Retinal pigment epithelial cell (primary cell): ENCODE measurements at regions not wholly inside any gene's neighbourhood (a gene's known extent, or its start where the extent isn't known, plus 50 kb on each side); places are given as distances from the start of the nearest gene placed in this dataset.

Source experiments
- DNase-seq: peaks from one replicate; pipeline ENCODE4 v3.0.0-alpha.2; 2010; ENCODE audit warnings: low read depth
- H3K4me3 ChIP-seq: 2 replicates; pipeline ENCODE4 v1.5.1; 2011; ENCODE audit warnings: mild to moderate bottlenecking, low read length, control low read depth, moderate library complexity
- CTCF ChIP-seq: conservative IDR thresholded peaks from 2 replicates; pipeline ENCODE4 v1.5.1; 2011; ENCODE audit warnings: low read depth, low read length, control low read depth, inconsistent platforms

DNA sequence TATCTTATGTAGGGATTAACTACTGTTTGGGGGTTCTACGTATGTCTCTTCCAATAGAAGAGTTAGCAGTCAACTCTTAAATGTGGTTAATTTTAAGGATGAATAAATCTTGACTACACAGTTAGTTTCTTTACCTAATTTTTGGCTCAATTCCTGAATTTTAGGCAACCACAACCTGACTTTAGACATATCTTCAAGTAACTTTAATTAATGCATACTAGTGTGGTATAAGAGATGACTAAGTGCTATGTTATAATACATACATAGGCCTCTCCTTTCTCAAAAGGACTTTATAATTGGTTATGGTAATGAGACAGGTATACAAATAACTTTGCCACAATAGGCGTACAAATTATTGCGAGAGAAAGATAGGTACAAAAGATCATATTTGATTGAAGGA lies 312.0 kb downstream of the IRS1 start:
- no peak for DNase-seq
- no peak overlapping the region for H3K4me3 ChIP-seq
- TF ChIP-seq CTCF, result no peak

DNA sequence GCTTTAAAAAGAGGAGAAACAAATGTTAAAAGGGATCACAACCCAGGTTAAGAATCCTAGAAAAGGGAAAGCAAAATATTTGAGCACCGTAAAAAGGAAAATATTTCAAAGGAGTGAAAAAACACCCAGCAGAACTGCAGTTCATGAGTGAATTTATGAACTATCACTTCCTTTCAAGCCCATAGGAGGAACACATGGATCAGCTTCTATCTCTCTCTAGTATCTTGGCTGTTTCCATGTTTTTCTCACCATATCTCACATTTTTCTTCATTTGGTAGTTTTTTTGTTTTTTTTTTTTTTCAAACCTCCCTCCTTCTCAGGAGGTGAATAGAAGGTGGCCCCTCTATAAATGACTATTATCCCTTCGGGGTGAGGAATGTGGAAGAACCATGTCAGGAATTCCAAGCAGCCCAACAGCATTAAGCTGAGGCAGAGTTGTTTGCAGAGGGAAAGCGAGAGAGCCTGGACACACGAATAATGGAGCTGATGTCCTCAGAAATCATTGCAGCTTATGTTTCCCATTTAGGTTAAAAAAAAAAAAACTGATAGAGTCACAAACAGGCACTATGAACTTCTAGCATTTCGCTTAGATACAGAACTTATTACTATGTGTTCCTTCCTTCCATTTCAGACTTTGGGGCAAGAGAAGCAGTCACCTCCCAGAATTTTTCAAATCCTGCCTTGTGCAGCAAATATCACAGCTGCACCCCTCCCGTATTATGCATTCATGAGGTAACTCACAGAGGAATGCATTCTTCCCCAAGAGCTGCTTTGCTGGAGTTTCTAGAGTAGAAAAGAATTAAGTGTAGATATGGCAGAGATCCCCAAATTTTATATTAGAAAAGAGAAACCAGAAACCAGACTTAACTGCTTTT lies 315.6 kb downstream of the IRS1 start:
- peak; percentile 76 for DNase-seq
- no peak for TF ChIP-seq CTCF
- H3K4me3 ChIP-seq, result peak overlapping the region; percentile 14

GRCh38 chr2:226483143-226483542 lies 316.5 kb downstream of the IRS1 start:
- H3K4me3 ChIP-seq, result no peak overlapping the region
- no peak for DNase-seq
- TF ChIP-seq CTCF, result no peak

DNA sequence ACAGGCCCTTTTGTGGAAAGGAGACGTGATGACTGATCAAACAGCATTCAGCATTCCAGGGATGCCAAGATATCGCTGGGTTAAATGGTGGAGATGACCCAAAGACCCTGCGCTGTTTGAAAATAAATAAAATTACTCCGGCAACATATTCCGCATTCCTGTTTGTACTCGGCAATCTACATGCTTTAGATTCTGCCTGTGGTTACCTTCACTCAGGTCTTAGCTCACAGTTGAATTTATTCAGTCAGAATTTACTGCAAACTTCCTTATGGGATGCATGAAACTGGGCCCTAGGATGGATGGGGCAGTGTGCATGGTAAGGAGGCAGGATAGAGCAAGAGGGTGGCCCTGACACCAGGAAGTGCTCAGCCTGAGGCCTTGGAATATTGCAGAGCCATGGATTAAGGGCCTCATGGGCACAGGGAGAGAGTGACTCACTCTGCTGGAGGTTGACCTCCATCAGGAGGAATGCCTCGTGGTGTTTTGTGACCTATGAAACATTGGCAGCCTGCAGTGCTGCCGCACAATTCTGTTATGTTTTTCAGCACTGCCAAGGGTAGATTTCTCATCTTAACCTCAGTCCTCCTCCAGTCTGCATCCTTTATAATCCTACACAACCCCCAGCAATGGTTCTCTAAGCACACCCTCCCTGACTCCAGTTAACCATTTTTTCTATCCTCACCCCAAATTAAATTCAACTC lies 321.4 kb downstream of the IRS1 start:
- TF ChIP-seq CTCF, result no peak
- peak; percentile 99 for DNase-seq
- no peak overlapping the region for H3K4me3 ChIP-seq

DNA sequence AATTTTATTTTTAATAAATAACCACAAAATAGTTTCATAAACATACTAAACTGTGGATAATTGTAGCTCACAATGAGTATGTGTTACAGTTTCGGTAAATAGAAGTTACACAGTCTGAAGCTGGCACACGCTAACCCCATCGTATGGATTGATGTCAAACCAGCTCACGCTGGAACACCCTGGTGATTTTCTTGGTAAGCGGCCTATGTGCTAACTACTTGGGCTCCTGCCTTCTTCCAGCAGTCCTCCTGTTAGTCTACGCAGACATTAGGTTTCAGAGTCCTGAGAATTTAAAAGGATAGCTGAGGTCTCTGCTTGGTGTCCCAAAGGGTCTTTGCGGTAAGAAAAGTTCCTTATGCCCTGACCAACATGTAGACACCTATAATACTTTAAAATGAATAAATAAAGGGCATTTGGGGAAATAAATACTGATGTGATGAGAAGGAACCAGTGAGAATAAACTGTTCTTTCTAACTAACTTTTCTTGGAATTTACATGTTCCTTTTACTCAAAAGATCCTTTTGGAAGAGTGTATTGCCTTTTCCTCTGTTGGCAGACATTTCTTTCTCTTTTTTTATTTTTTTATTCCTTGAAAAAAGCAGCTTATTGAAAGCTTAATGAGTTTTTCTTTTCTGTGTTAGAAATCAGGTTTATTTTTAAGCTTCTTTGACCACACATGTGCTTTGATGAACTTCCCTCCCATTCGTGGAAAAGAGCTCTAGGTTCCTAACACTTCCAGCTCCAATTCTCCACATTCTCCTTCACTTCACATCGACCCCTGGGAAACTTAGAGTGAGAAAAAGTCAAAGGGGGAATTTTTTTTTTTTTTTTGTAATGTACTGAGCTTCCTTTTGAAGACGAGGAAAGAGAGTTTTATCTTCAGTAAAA lies 322.2 kb downstream of the IRS1 start:
- no peak for TF ChIP-seq CTCF

DNA sequence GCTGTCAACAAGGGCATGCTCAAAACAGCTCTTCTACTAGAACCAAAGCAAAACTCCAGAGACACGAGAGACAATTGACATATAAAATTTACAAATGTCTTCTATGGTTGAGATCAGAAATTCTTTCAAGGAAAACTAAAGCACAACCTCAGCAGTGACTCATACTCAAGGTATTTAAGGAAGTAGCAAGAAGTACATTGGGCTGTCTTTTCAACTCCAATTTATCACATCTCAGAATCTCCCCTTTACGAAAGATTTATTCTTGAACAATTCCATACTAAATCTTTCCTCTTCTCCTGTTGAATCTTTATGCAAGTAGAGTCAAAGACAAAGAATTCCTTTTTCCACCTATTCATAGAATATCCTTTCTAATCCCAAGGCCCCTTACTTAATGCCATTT lies 324.0 kb downstream of the IRS1 start:
- no peak for TF ChIP-seq CTCF
- DNase-seq, result peak; percentile 69
- no peak overlapping the region for H3K4me3 ChIP-seq

More for the DNA sequence above, 322.2 kb downstream of the IRS1 start:
- H3K4me3 ChIP-seq, result no peak overlapping the region
- peak; percentile 54 for DNase-seq
